Left renal cortex interstitium (tissue), 4 donors: ENCODE measurements at regions not wholly inside any gene's neighbourhood (a gene's known extent, or its start where the extent isn't known, plus 50 kb on each side); places are given as distances from the start of the nearest gene placed in this dataset.
"Not testable (repeated sequence)": the region's sequence is repeated elsewhere in the genome, so short reads cannot be mapped to it uniquely, and the experiment has no call there.

Source experiments
- DNase-seq, 4 donors: peaks; one replicate each; pipeline ENCODE4 v3.0.0-alpha.2; 2013; ENCODE audit warnings: low read depth in 4 of 4, low spot score in 2 of 4, missing footprints in 1 of 4

DNA sequence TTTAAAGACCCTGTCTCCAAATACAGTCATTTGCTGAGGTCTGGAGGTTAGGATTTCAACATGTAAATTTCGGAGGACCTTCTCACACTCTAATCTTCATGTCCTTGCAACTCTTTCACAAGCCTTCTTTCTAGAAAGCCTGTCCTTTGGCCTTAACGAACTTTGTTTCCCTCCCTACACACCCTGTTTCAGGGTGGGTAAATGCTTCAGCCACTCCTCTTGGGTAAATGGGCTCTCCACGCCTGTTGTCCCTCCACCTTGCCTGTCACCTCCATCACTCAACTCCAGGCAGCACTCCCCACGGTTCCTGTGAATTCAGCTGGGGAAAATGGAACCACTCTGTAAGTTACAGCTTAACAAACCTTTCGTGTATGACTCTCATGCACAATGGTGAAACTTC lies 84.0 kb upstream of the COG2 start:
- DNase-seq = no peak

GRCh38 chr1:230556453-230556852 lies 85.8 kb upstream of the COG2 start:
- no peak for DNase-seq

- DNase-seq = no peak
These were observed 86.5 kb upstream of the COG2 start for GRCh38 chr1:230555814-230556213.

- no peak for DNase-seq
These were observed 89.4 kb upstream of the COG2 start for GRCh38 chr1:230552880-230553279.

GRCh38 chr1:230550945-230551344 lies 91.3 kb upstream of the COG2 start:
- not testable (repeated sequence) for DNase-seq

- no peak for DNase-seq
These were observed 91.9 kb upstream of the COG2 start for GRCh38 chr1:230550428-230550827.

DNA sequence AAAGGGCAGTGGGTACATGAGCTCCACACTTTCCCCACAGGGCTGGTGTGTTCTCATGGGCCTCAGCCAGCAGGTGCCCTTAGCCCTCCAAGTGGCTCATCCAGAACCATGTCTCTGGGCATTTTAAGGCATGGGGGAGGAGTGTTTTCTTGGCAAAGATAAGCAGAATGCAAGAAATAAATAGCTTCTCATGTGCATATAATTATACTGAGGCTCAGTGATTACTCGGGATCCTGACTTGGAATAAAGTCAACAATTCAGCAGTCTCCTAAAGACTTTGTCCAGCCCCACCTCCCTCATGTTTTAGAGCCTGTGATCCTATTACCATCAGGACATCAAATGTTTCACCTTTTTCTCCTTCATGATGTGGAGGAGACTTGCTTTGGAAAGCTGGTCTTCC lies 92.7 kb upstream of the COG2 start:
- DNase-seq = no peak

- no peak for DNase-seq
These were observed 93.3 kb upstream of the COG2 start for GRCh38 chr1:230548997-230549396.

- no peak for DNase-seq
These were observed 93.9 kb upstream of the COG2 start for GRCh38 chr1:230548357-230548756.

DNA sequence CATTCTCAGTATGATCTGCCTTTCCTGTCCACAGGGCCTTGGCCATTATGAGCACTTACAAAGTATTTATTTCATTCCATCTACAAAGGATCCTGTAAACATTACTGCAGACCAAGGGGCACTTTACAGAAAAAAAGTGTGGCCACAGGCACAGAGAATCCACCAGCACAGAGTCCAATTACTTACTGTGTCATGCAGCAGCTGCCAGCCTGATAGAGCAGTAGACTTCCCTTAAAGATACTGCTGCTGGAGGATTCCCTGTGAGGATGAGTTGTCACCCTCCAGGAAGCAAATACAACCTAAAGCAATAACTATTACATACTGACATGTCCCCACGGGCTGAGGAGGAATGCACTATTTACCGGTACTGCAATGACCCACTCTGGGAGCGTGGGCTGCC lies 97.1 kb upstream of the COG2 start:
- DNase-seq = no peak

GRCh38 chr1:230544758-230545157 lies 97.5 kb upstream of the COG2 start:
- no peak for DNase-seq

- DNase-seq = no peak
These were observed 99.2 kb upstream of the COG2 start for GRCh38 chr1:230543085-230543484.

DNA sequence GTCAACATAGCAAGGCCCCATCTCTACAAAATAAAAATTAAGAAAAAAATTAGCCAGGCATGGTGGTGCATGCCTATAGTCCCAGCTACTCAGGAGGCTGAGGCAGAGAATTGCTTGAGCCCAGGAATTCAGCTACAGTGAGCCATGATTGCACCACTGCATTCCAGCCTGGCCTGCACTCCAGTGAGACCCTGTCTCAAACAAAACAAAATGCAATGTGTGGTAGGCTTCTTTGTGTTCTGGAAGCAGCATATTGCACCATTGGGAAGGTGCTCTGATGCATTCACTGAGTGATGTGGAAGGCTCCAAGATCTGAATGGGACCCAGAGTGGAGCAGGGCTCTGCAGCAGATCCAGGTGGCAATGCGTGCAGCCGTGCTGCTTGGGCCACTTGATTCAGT lies 99.6 kb upstream of the COG2 start:
- no peak for DNase-seq

GRCh38 chr1:230542054-230542453 lies 100.2 kb upstream of the COG2 start:
- DNase-seq = no peak

- DNase-seq = no peak
These were observed 101.0 kb upstream of the COG2 start for GRCh38 chr1:230541306-230541705.

DNA sequence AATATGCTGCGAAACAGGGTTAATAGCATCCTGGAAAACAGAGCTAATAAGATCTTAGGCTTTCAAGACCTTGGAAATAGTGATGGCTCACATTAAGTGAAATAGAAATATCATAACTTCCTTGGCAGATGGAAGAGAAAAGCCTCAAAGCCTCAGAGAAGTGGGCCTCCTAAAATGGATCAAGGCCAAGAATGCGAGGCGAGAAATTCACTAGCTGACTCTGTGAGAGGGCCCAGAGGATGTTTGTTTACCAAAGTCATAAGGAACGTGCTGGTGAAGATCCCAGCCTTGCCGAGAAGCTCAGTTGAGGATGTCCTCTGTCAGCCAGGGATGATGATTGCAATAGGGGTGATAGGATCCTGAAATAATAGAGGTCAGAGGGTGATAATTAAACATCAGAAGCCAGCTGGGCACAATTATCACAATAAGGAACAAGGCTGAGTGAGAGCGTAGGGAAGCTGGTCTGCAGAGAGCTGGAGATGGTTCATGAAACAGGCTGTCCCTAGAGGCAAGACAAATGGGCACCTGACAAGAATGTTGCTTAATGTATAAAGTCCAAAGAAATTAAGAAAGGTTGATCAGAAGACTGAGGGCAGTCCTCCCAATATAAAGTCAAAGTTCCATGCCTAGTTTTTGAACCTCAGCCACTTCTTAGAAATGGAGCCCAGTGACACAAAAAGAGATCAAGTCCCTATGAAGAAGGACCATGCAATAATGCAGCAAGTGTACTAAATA lies 101.7 kb upstream of the COG2 start:
- DNase-seq = no peak

GRCh38 chr1:230537456-230537855 lies 104.8 kb upstream of the COG2 start:
- no peak for DNase-seq

- no peak for DNase-seq
These were observed 105.6 kb upstream of the COG2 start for GRCh38 chr1:230536641-230537155.

- DNase-seq = no peak
These were observed 108.1 kb upstream of the COG2 start for GRCh38 chr1:230534224-230534623.

GRCh38 chr1:230531103-230531502 lies 105.0 kb upstream of the PGBD5 start:
- DNase-seq = no peak

DNA sequence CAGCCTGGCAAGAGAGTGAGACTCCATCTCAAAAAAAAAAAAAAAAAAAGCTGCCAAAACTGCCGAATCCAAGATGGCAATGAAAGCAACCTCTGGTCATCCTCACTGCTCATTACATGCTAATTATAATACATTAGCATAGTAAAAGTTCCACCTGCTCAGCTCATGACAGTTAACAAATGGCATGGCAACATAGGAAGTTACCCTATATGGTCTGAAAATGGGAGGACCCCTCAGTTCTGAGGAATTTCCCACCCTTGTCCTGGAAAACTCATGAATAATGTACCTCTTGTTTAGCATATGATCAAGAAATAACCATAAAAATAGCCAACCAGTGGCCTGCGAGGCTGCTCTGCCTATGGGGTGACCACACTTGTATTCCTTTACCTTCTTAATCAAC lies 93.1 kb upstream of the PGBD5 start:
- DNase-seq = no peak

DNA sequence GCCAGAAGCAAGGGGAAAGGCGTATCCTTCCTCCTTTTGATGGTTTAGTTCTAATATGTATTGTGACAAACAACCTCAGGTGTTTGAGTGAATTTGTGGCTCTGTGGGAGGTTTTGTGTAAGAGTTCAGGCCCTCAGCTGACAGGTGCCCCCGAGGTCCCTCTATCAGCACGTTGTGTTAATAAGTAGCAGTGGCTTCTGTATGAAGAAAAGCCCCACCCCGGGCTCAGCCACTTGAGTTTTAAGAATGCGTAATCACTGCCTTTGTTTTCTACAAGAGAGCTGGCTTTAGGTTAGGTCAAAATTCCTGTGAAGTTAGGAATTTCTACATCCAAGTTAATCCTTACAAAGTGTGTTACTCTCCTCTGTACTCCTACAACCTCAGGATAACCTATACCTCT lies 92.4 kb upstream of the PGBD5 start:
- DNase-seq = no peak

- DNase-seq = no peak
These were observed 91.7 kb upstream of the PGBD5 start for GRCh38 chr1:230517786-230518185.
